RWPE1 (cell line): ENCODE measurements at regions not wholly inside any gene's neighbourhood (a gene's known extent, or its start where the extent isn't known, plus 50 kb on each side); places are given as distances from the start of the nearest gene placed in this dataset.

Experiments
- CTCF ChIA-PET: fragments of 350-600 bp; sonication (Branson Sonifier 250); formaldehyde crosslinking; extraction: SDS; loops from one replicate; lab custom pipeline; 2021; lab: Yijun Ruan, JAX
- POLR2A ChIA-PET: fragments of 400-600 bp; formaldehyde crosslinking; extraction: SDS; loops from one replicate; lab custom pipeline; 2020; ENCODE audit warnings: antibody characterized with exemption; ENCODE audit not compliant: low non-redundant PET; lab: Yijun Ruan, JAX
- DNase-seq: peaks from one replicate; pipeline ENCODE4 v3.0.0; 2012; ENCODE audit warnings: low spot score
- H3K27ac ChIP-seq: fragments of 450-650 bp; 2 replicates; pipeline ENCODE4 v1.5.1; 2017
- TF ChIP-seq, protein P1 (sequence below): fragments of 450-650 bp; conservative IDR thresholded peaks from 2 replicates; pipeline ENCODE4 v1.5.1; 2017; ENCODE audit warnings: low read depth, mild to moderate bottlenecking

DNA sequence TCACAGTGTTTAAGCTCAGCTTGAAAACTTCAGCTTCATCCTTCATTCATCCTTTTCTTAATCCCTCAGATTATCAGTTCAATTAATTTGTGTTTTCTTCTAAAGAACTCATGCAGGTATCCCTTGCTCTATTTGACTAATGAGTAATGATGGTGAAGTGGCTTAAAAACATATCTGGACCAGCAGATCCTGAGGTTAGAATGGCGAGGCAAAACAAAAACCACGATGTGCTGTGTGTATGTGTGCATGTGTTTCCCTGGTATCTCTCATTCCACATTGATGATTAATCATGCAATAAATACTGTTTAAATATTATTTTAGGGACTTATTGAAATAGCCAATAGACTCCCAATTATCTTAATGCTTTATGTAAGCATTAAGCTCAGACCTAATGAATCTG, 437.0 kb downstream of the DYNC2H1 start:
- CTCF ChIA-PET: no interaction called here
- peak; percentile 16 for DNase-seq
- no peak overlapping the region for H3K27ac ChIP-seq
- POLR2A ChIA-PET: no interaction called here
- TF ChIP-seq, protein P1, sequence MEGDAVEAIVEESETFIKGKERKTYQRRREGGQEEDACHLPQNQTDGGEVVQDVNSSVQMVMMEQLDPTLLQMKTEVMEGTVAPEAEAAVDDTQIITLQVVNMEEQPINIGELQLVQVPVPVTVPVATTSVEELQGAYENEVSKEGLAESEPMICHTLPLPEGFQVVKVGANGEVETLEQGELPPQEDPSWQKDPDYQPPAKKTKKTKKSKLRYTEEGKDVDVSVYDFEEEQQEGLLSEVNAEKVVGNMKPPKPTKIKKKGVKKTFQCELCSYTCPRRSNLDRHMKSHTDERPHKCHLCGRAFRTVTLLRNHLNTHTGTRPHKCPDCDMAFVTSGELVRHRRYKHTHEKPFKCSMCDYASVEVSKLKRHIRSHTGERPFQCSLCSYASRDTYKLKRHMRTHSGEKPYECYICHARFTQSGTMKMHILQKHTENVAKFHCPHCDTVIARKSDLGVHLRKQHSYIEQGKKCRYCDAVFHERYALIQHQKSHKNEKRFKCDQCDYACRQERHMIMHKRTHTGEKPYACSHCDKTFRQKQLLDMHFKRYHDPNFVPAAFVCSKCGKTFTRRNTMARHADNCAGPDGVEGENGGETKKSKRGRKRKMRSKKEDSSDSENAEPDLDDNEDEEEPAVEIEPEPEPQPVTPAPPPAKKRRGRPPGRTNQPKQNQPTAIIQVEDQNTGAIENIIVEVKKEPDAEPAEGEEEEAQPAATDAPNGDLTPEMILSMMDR: no peak

DNA sequence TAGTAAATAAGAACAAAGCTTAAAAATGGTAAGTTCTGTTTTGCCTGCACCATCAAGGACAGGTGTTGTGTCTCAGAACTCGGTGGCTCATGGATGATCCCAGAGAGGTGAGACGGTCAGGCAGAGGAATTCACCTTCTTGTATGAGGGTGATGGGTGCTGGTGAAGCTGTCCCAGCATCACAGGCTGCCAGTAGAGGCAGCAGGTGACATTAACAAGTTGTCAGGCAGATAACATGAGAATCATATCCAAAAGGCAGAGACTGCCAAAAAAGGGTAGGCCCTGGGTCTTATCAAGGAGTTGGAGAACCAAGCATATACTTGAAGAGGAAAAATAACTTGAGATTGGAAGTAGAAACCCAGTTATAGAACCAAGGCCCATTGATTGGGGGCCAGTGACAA, 437.8 kb downstream of the DYNC2H1 start:
- CTCF ChIA-PET: no interaction called here
- H3K27ac ChIP-seq: no peak overlapping the region
- POLR2A ChIA-PET: no interaction called here
- no peak for DNase-seq
- TF ChIP-seq, protein P1: no peak

DNA sequence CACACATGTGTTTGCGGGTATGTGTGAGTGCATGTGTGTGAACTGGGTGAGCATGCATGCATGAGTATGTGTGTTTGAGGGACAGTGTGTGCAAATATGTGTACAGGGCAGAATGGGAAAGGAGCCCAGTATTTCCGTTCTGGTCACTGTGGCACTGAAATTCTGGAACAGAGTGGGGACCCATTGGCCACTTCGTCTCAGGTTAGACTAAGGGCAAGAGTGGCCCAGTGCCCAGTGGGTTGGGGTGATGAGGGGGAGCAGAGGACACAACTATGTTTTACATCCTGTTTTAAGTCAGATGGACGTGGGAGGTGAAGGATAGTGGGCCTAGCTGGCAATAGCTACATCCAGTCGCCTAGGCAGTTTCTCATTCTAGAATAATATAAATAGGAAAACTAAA, 438.5 kb downstream of the DYNC2H1 start:
- ChIA-PET POLR2A (no interaction called here), CTCF (interaction anchor here (0.7 kb wide), 1 partner anchor 53 kb away, joined by 3 read pairs; no protein-coding TSS in a partner anchor)
- TF ChIP-seq, protein P1: no peak
- no peak for DNase-seq
- H3K27ac ChIP-seq: no peak overlapping the region

DNA sequence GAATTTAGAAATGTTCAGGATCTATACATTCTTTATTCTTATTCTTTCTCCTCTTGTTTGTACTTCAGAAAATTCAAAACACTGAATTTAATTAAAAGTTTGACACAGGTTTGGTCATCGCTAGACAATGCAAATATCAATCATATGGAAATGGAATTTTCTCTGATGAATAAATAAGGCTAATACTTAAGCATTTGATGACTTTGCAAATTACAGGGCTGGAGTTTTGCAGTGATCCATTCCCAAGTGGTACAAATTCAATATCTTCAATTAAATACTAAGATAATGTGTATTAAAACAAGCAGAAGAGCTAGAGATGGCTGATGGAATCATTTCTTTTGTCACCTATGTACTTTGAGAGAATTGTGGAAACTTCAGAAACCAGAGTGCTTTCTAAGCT, 439.6 kb downstream of the DYNC2H1 start:
- CTCF ChIA-PET: no interaction called here
- POLR2A ChIA-PET: no interaction called here
- TF ChIP-seq, protein P1: no peak
- no peak overlapping the region for H3K27ac ChIP-seq
- DNase-seq: no peak

DNA sequence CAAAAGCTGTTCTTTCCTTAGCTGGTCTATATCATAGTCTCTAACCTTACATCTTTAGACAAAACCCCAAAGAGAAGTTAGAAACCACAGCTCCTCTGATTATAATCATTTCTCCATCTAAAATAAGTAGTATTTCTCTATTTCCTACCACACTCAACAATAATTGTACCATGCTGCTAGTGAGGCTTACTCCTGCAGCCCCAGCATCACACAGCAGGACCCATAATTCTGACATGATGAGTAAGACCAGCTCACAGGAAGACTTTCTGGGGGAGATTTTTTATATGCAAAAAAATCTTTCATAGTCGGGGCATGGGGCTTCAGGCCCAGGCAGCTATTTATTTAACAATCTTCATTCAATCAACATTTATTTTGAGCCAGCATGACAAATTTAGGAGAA, 441.6 kb downstream of the DYNC2H1 start:
- POLR2A ChIA-PET: no interaction called here
- TF ChIP-seq, protein P1: no peak
- DNase-seq: no peak
- H3K27ac ChIP-seq: no peak overlapping the region
- CTCF ChIA-PET: interaction anchor here (0.7 kb wide), 1 partner anchor 223 kb away, joined by 3 read pairs; no protein-coding TSS in a partner anchor

DNA sequence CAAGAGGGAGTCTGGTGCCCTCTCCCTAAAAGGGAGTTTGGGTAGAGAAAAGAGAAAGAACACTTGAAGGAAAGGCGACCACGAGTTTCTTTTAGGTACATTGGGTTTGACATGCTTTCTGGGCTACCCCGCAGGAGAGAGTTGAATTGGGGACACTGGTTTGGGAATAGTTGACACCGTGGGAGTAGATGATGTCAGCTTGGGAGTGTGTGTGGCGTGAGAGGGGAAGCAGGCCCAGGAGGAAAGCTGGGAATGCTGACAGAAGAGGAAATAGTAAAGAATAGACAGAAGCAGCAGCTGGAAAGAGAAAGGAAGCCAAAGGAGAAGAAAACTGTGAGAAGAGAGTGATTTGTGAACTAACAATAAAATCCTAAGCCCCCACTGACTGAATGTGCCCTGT, 442.9 kb downstream of the DYNC2H1 start:
- H3K27ac ChIP-seq: no peak overlapping the region
- TF ChIP-seq, protein P1: no peak
- ChIA-PET POLR2A (no interaction called here), CTCF (interaction anchor here (0.6 kb wide), 1 partner anchor 10 kb away, joined by 4 read pairs; no protein-coding TSS in a partner anchor)
- DNase-seq: no peak
